ENCODE measurements at regions not wholly inside any gene's neighbourhood (a gene's known extent, or its start where the extent isn't known, plus 50 kb on each side); places are given as distances from the start of the nearest gene placed in this dataset.

GRCh38 chr2:64386676-64387075, 67.3 kb upstream of the LGALSL start:
- no peaks in the 10 kb centered on the region for H3K27me3 Mint-ChIP-seq (ENCODE audit: insufficient read depth, low read depth, poor library complexity)
- Histone ChIP-seq H3K27me3 (ENCODE audit: insufficient read depth) (no peaks in the 10 kb centered on the region), H3K4me1 (ENCODE audit: insufficient read depth) (no peaks in the 10 kb centered on the region), H4K20me1 (replicated peaks; ENCODE audit: insufficient read depth) (no peaks in the 10 kb centered on the region), H3K4me3 (no peak overlapping the region), H2AFZ (no peak overlapping the region), H3K27ac (ENCODE audit: low read depth) (no peak overlapping the region), H3F3A (replicated peaks; ENCODE audit: low read depth) (no peaks in the 10 kb centered on the region), H3K79me2 (replicated peaks; ENCODE audit: insufficient read depth) (no peaks in the 10 kb centered on the region), H3K4me2 (no peak overlapping the region), H3K9me2 (ENCODE audit: insufficient read depth) (no peaks in the 10 kb centered on the region), H3K36me3 (ENCODE audit: insufficient read depth) (no peaks in the 10 kb centered on the region)
- peaks cover 12% of the 10 kb centered on the region; the same call in 2 of the 3 replicates for H3K9me3 Mint-ChIP-seq
- DNase-seq (ENCODE audit: low spot score), result no peak
- 0 out of 3 replicates have a peak, but pooled peaks cover 3% of the 10 kb centered on the region for H3K36me3 Mint-ChIP-seq (ENCODE audit: low read depth)
- H3K4me1 Mint-ChIP-seq, result peaks cover 6% of the 10 kb centered on the region; the same call in 2 of the 3 replicates
- no peak overlapping the region for H3K27ac Mint-ChIP-seq
- H3K4me3 Mint-ChIP-seq, result no peak overlapping the region
- TF ChIP-seq NANOG (IDR thresholded peaks at IDR 0.05; ENCODE audit: borderline replicate concordance) (no peak), ZNF462 (CRISPR knock-in tag; IDR thresholded peaks at IDR 0.05) (no peak), JUNB (IDR thresholded peaks at IDR 0.05; ENCODE audit: unreplicated experiment) (no peak), ETS1 (IDR thresholded peaks at IDR 0.05) (no peak), ZNF331 (CRISPR knock-in tag; IDR thresholded peaks at IDR 0.05; ENCODE audit: low read depth) (no peak), ZNF114 (CRISPR knock-in tag; IDR thresholded peaks at IDR 0.05) (no peak), CREB1 (CRISPR knock-in tag; IDR thresholded peaks at IDR 0.05; ENCODE audit: low read depth) (no peak), STAT1 (IDR thresholded peaks at IDR 0.05; ENCODE audit: unreplicated experiment) (no peak), POLR2AphosphoS5 (IDR thresholded peaks at IDR 0.05; ENCODE audit: low read depth) (no peak), EZH2 (IDR thresholded peaks at IDR 0.05; ENCODE audit: low read depth, unreplicated experiment) (no peak), REST (IDR thresholded peaks at IDR 0.05; ENCODE audit: unreplicated experiment) (no peak)
- ATAC-seq, result no peak

All from GM23338 (cell line).